GM21515 (cell line): ENCODE measurements at regions not wholly inside any gene's neighbourhood (a gene's known extent, or its start where the extent isn't known, plus 50 kb on each side); places are given as distances from the start of the nearest gene placed in this dataset.
"Not testable (repeated sequence)": the region's sequence is repeated elsewhere in the genome, so short reads cannot be mapped to it uniquely, and the experiment has no call there.

Source experiments
- ATAC-seq: cut with Tn5 transposase; IDR thresholded peaks from one replicate; pipeline ENCODE4 v1.9.1; 2021; ENCODE audit not compliant: unreplicated experiment

GRCh38 chr1:117702654-117703053, 96.8 kb downstream of the TENT5C start:
- ATAC-seq = no peak

GRCh38 chr1:117707371-117707770, 101.5 kb downstream of the TENT5C start:
- ATAC-seq = no peak

DNA sequence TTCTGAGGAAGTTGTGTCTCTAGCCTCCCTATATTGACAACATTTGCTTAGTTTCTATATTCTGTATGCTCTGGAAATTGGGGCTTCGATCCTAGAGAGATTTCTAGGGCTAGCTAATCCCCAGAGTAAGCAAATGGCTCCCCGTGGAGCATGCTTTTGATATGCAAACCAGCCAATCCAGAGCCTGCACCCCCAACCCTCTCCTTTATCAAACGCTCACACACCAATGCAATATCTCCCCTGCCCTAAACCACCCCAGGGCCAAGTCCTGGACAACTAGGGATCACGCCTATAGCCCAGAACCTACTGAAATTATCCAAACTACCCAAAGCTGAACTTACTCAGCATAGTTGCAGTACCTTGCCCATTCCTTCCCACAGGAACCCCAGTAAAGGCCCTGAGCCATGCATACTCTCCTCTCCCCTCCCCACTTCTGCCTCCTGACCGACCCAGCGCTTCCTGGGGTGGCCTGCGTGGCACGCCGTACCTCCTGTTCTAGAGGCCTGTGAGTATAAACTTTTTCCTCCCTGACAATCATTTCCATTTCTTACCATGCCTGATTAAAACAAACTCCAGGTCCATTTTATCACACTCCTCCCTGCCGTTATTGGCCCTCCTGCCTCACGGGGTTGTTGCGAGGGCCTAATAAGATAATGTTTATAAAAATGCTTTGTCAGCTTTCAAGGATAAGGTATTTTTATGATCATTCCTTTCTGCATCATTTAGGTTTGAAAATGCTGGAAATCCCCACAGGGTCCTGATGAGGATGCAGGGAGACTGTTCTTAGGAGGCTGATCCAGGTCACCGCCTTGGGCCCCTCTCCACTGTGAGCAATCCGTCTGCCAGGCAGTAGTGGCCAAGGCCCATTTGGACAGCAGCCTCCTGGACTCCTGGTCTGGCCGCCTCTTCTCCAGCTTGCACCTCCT, 102.7 kb downstream of the TENT5C start:
- no peak for ATAC-seq

DNA sequence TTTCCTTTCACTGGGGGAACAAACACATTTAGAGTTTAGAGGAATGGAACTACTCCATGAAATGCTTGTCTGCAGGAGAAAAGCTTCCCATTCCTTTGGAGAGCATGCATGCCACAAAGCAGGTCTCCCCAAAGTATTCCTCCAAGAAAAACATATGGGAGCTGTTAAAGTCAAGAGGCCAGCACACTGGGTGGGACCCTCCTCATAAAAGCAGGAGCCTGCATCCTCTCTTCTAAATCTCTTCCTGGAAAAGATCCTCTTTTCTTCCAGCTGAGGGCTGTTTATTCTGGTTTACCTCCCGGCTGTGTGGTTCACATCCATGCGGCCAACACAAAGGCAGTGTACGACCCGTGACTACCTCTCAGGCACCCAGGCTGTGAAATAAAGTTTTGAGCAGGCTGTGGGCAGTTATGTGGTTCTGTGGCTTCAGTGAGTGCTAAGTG, 103.4 kb downstream of the TENT5C start:
- ATAC-seq = no peak

DNA sequence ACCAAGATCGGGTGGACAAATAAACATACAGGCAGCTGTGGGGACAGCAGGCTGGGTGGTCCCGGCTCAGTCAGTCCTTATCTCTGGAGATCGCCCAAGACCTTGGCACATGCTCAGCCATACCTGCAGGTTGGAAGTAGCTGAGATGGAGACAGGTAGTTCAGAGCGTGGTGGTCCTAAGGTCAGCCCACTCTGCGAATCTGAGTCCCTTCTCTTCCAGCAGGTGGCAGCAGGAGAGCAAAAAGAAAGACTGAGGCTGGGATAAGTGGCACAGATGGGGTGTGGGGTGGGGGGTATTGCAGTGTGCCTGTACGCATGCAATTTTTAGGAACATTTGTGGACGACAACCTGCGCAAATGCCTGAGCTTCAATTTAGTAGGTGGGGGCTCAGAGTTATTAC, 104.9 kb downstream of the TENT5C start:
- no peak for ATAC-seq

- ATAC-seq = no peak
These were observed 106.8 kb downstream of the TENT5C start for GRCh38 chr1:117712621-117713020.

DNA sequence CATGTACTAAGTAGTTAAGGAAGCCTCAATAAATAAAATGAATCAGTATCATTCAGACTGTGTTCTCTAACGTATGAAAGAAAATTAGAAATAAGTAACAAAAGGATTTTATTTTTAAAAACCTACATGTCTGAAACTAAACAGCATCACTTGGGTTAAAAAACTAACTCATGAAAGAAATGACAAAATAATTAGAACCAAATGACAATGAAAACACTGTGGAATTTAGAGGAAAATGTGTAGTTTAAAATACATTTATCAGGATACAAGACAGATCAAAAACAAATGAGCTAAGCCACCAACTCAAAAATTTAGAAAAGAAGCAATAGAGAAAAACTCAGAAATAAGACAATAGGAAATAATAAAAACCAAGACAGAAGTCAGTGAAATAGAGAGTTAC, 108.7 kb downstream of the TENT5C start:
- ATAC-seq = no peak

DNA sequence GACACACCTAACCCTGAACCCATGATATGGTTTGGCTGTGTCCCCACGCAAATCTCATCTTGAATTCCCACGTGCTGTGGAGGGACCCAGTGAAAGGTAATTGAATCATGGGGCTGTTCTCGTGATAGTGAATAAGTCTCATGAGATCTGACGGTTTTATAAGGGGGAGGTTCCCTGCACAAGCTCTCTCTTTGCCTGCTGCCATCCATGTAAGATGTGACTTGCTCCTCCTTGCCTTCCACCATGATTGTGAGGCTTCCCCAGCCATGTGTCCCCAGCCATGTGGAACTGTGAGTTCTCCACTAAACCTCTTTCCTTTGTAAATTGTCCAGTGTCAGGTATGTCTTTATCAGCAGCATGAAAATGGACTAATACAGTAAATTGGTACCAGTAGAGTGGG, 110.2 kb downstream of the TENT5C start:
- not testable (repeated sequence) for ATAC-seq

- not testable (repeated sequence) for ATAC-seq
These were observed 112.1 kb downstream of the TENT5C start for GRCh38 chr1:117717980-117718379.

DNA sequence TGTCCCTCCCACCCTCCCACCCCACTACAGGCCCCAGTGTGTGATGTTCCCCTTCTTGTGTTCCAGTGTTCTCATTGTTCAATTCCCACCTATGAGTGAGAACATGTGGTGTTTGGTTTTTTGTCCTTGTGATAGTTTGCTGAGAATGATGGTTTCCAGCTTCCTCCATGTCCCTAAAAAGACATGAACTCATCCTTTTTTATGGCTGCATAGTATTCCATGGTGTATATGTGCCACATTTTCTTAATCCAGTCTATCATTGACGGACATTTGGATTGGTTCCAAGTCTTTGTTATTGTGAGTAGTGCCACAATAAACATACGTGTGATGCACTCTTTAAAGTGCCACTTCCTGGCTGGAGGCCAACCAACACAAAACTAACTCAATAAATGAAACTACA, 112.7 kb downstream of the TENT5C start:
- not testable (repeated sequence) for ATAC-seq

- ATAC-seq = no peak
These were observed 113.2 kb downstream of the TENT5C start for GRCh38 chr1:117719004-117719403.

GRCh38 chr1:117732065-117732797, 126.4 kb downstream of the TENT5C start:
- no peak for ATAC-seq

- no peak for ATAC-seq
These were observed 127.1 kb downstream of the TENT5C start for GRCh38 chr1:117732956-117733355.

DNA sequence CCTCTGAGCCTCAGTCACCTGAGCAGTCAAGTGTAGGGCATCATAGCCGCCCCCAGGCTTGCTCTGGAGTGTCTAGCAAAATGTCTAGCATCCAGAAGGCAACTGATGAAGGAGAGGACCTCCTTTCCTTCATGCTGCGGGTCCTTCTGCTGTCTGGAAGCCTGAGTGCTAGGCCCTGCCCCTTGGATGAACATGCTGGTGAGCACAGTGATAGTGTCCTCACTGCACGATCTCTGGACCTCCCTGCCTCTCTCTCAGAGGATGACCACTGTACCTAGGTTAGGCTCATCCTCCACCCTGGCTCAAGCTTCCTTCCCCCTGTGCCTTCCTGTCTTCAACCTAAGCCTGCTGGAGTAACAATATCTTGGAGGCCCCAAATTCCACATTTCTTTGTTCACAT, 128.6 kb downstream of the TENT5C start:
- no peak for ATAC-seq

DNA sequence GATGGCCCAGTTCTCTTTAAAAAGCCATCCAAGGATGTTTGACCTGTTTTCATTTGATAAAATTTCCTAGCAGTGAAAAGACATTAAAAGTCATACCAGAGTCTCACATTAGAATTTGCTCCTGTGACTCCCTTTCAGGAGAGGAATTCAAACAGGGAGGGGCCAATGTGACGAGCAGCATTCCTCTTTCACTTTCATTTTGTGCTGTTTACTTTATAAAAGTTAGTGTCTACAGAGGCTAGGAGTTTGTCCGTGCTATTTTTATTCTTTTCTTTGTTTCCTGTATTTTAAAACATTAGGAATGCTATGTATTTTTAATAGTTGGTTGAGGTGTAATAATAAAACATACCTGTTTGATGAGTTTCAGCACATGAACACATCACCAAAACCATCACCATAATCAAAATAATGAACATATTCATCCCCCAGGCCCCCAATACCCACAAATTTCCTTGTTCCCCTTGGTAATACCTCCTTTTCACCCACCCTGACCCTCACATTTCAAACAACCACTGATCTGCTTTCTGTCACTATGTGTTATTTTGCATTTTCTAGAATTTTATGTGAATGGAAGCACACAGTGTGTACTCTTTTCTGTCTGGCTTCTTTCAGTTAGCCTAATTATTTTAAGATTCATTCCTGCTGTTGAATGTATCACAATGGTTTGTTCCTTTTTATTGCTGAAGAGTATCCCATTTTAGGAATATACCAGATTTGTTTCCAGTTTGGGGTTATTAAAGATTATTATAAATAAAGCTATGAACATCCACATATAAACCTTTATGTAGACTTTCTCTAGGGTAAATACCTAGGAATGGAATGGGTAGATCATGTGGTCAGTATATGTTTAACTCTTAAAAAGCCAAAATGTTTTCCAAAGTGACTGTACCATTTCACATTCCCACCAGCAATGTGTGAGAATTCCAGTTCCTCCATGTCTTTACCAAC, 129.5 kb downstream of the TENT5C start:
- peak; percentile 51 for ATAC-seq

DNA sequence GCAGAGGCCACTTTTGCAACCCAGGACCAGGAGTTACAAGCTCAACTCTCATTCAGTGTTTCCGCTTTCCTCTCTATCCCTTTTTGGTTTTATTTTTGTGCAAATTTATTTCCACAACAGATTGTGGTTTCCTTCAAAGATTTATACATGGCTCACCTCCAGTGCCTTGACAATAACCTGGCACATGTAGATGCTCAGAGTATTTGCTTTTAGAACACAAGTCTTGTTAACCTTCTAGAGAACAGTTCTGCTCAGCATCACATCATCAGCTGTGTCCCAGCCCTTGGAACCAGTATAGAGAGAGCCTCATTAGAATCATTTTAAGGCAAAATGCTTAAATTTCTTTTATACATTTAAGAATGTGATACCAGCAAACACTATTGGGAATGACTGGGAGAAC, 133.7 kb downstream of the TENT5C start:
- no peak for ATAC-seq

DNA sequence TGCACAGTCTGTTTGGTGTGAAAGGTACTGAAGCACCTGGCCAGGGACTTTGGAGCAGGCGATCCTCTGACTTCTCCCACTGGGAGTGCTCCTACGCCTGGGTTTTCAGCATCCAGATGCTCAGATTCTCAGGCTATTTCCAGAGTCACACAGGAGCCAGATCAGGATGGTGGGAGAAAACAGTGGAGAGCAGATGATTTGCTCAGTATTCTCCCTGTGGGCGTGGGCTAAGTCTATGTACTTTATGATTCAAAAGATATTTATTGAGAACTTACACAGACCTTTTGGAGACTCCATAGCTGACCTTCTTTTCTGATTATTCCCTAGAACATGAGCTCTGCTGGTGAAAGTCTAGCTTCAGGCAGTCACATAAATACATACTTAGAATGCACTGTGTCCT, 134.6 kb downstream of the TENT5C start:
- ATAC-seq = no peak

- ATAC-seq = not testable (repeated sequence)
These were observed 140.7 kb downstream of the TENT5C start for GRCh38 chr1:117746565-117746964.

DNA sequence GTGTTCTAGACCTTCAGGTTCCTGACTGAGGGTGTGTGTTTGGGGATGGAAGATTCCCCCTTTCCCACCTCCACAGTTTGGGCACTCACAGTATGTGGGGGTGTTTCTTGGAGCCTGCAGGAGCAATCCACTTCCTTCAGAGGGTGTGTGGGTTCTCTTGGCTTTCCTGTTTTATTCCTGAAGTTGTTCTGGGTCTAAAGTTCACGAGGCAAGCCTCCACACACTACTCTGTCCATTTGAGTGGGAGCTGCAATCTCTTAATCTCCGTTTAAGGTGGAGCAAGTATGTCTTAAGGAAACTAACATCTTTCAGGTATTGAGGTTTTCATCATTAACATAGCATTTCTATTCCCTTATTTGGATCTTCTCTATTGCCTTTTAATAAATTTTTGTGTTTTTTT, 141.8 kb downstream of the TENT5C start:
- no peak for ATAC-seq

- ATAC-seq = no peak
These were observed 145.5 kb downstream of the TENT5C start for GRCh38 chr1:117751321-117751720.

GRCh38 chr1:117752661-117753060, 146.8 kb downstream of the TENT5C start:
- no peak for ATAC-seq
